Activated CD4-positive, alpha-beta T cell treated with anti-CD3 and anti-CD28 coated beads, Interleukin-2, amount 10 ng/mL, durations not matched to agents 7 days and 5 days (primary cell): ENCODE measurements at regions not wholly inside any gene's neighbourhood (a gene's known extent, or its start where the extent isn't known, plus 50 kb on each side); places are given as distances from the start of the nearest gene placed in this dataset.

Experiments used
- CTCF ChIA-PET: fragments of 350-600 bp; sonication (Branson Sonifier 250); formaldehyde crosslinking; loops from one replicate; lab custom pipeline; 2021; ENCODE audit warnings: antibody characterized with exemption; lab: Charles Lee
- POLR2A ChIA-PET: fragments of 350-600 bp; sonication (Branson Sonifier 250); formaldehyde crosslinking; loops from one replicate; lab custom pipeline; 2021; ENCODE audit warnings: antibody characterized with exemption; lab: Charles Lee
- DNase-seq: peaks from one replicate; pipeline ENCODE4 v3.0.0-alpha.2; 2020
- H3K27ac Mint-ChIP-seq: one replicate; pipeline ENCODE4 v1.8.0; 2021; ENCODE audit warnings: mild to moderate bottlenecking, moderate library complexity, mixed read lengths
- H3K27me3 Mint-ChIP-seq: one replicate; pipeline ENCODE4 v1.8.0; 2021; ENCODE audit warnings: mixed read lengths
- H3K36me3 Mint-ChIP-seq: one replicate; pipeline ENCODE4 v1.8.0; 2021; ENCODE audit warnings: low read depth, mixed read lengths
- H3K4me1 Mint-ChIP-seq: one replicate; pipeline ENCODE4 v1.8.0; 2021; ENCODE audit warnings: mixed read lengths
- H3K4me3 Mint-ChIP-seq: one replicate; pipeline ENCODE4 v1.8.0; 2021; ENCODE audit warnings: mild to moderate bottlenecking, moderate library complexity, mixed read lengths
- H3K9me3 Mint-ChIP-seq: one replicate; pipeline ENCODE4 v1.8.0; 2021; ENCODE audit warnings: mixed read lengths

GRCh38 chr1:113007706-113008364 lies 51.8 kb upstream of the SLC16A1 start:
- Mint-ChIP-seq H3K9me3 (no peaks in the 10 kb centered on the region), H3K4me1 (no peaks in the 10 kb centered on the region), H3K4me3 (no peak overlapping the region), H3K27me3 (no peaks in the 10 kb centered on the region), H3K27ac (no peak overlapping the region), H3K36me3 (peaks cover 10% of the 10 kb centered on the region)
- no peak for DNase-seq
- POLR2A ChIA-PET, result no interaction called here
- CTCF ChIA-PET, result no interaction called here

GRCh38 chr1:113008365-113008714 lies 52.3 kb upstream of the SLC16A1 start:
- Mint-ChIP-seq H3K9me3 (no peaks in the 10 kb centered on the region), H3K36me3 (peaks cover 10% of the 10 kb centered on the region), H3K27ac (no peak overlapping the region), H3K27me3 (no peaks in the 10 kb centered on the region), H3K4me3 (no peak overlapping the region), H3K4me1 (no peaks in the 10 kb centered on the region)
- no peak for DNase-seq
- POLR2A ChIA-PET, result no interaction called here
- CTCF ChIA-PET, result interaction anchor here (0.5 kb wide), 1 partner anchor 67 kb away, joined by 3 read pairs; no protein-coding TSS in a partner anchor

- no peaks in the 10 kb centered on the region for H3K27me3 Mint-ChIP-seq
- DNase-seq, result no peak
- no peaks in the 10 kb centered on the region for H3K9me3 Mint-ChIP-seq
- H3K27ac Mint-ChIP-seq, result no peak overlapping the region
- POLR2A ChIA-PET, result no interaction called here
- no peak overlapping the region for H3K4me3 Mint-ChIP-seq
- H3K36me3 Mint-ChIP-seq, result peaks cover 9% of the 10 kb centered on the region
- no peaks in the 10 kb centered on the region for H3K4me1 Mint-ChIP-seq
- CTCF ChIA-PET, result no interaction called here
Observed at GRCh38 chr1:113012149-113012548, 56.2 kb upstream of the SLC16A1 start.

GRCh38 chr1:113013823-113014222 lies 57.8 kb upstream of the SLC16A1 start:
- ChIA-PET POLR2A (no interaction called here), CTCF (interaction anchor here (0.6 kb wide), 1 partner anchor 22 kb away, joined by 5 read pairs; no protein-coding TSS in a partner anchor)
- Mint-ChIP-seq H3K4me3 (no peak overlapping the region), H3K4me1 (no peaks in the 10 kb centered on the region), H3K36me3 (peaks cover 3% of the 10 kb centered on the region), H3K9me3 (no peaks in the 10 kb centered on the region), H3K27me3 (no peaks in the 10 kb centered on the region), H3K27ac (no peak overlapping the region)
- no peak for DNase-seq

GRCh38 chr1:113014508-113014907 lies 58.5 kb upstream of the LRIG2 start:
- H3K9me3 Mint-ChIP-seq, result no peaks in the 10 kb centered on the region
- no peak overlapping the region for H3K27ac Mint-ChIP-seq
- ChIA-PET CTCF (interaction anchor here (0.6 kb wide), 1 partner anchor 118 kb away, joined by 4 read pairs; no protein-coding TSS in a partner anchor), POLR2A (no interaction called here)
- H3K27me3 Mint-ChIP-seq, result no peaks in the 10 kb centered on the region
- H3K4me1 Mint-ChIP-seq, result no peaks in the 10 kb centered on the region
- H3K4me3 Mint-ChIP-seq, result no peak overlapping the region
- DNase-seq, result no peak
- peaks cover 3% of the 10 kb centered on the region for H3K36me3 Mint-ChIP-seq

GRCh38 chr1:113018911-113019310 lies 54.1 kb upstream of the LRIG2 start:
- no peaks in the 10 kb centered on the region for H3K4me1 Mint-ChIP-seq
- no peaks in the 10 kb centered on the region for H3K27me3 Mint-ChIP-seq
- ChIA-PET CTCF (no interaction called here), POLR2A (no interaction called here)
- H3K27ac Mint-ChIP-seq, result no peak overlapping the region
- no peak overlapping the region for H3K4me3 Mint-ChIP-seq
- DNase-seq, result no peak
- H3K36me3 Mint-ChIP-seq, result no peaks in the 10 kb centered on the region
- no peaks in the 10 kb centered on the region for H3K9me3 Mint-ChIP-seq

- H3K27ac Mint-ChIP-seq, result no peak overlapping the region
- POLR2A ChIA-PET, result no interaction called here
- CTCF ChIA-PET, result interaction anchor here (0.8 to 1.4 kb wide), 2 partner anchors 11 to 17 kb away, joined by 3 to 4 read pairs; no protein-coding TSS in a partner anchor
- peaks cover 4% of the 10 kb centered on the region for H3K36me3 Mint-ChIP-seq
- no peak for DNase-seq
- H3K4me1 Mint-ChIP-seq, result no peaks in the 10 kb centered on the region
- no peaks in the 10 kb centered on the region for H3K27me3 Mint-ChIP-seq
- no peaks in the 10 kb centered on the region for H3K9me3 Mint-ChIP-seq
- H3K4me3 Mint-ChIP-seq, result no peak overlapping the region
Observed at GRCh38 chr1:113021430-113022085, 51.4 kb upstream of the LRIG2 start.
